Loucy (cell line): ENCODE measurements at regions not wholly inside any gene's neighbourhood (a gene's known extent, or its start where the extent isn't known, plus 50 kb on each side); places are given as distances from the start of the nearest gene placed in this dataset.

Experiments
- H2AFZ ChIP-seq: fragments of 200-600 bp; sonication (generic); 2 replicates; pipeline ENCODE4 v1.6.0; 2016; ENCODE audit warnings: antibody characterized with exemption, mild to moderate bottlenecking, low read length, moderate library complexity
- H3F3A ChIP-seq: fragments of 200-600 bp; 2 replicates; pipeline ENCODE4 v1.6.0; 2016; ENCODE audit warnings: antibody characterized with exemption, low read depth, mild to moderate bottlenecking
- H3K27me3 ChIP-seq: fragments of 200-600 bp; sonication (generic); 2 replicates; pipeline ENCODE4 v1.6.1; 2014; ENCODE audit warnings: low read length, mild to moderate bottlenecking; ENCODE audit not compliant: insufficient read depth, poor library complexity, severe bottlenecking
- H3K36me3 ChIP-seq: fragments of 200-600 bp; sonication (generic); 2 replicates; pipeline ENCODE4 v1.6.1; 2016; ENCODE audit warnings: low read length; ENCODE audit not compliant: insufficient read depth
- H3K4me1 ChIP-seq: fragments of 200-600 bp; sonication (generic); 2 replicates; pipeline ENCODE4 v1.5.1; 2014; ENCODE audit warnings: low read length, mild to moderate bottlenecking; ENCODE audit not compliant: insufficient read depth, poor library complexity, severe bottlenecking
- H3K4me2 ChIP-seq: fragments of 200-600 bp; sonication (generic); 2 replicates; pipeline ENCODE4 v1.6.0; 2014; ENCODE audit warnings: antibody characterized with exemption, low read length, low read depth, mild to moderate bottlenecking; ENCODE audit not compliant: poor library complexity, severe bottlenecking
- H3K4me3 ChIP-seq: fragments of 200-600 bp; sonication (generic); 2 replicates; pipeline ENCODE4 v1.5.1; 2014; ENCODE audit warnings: low read length, mild to moderate bottlenecking, mixed read lengths; ENCODE audit not compliant: poor library complexity, severe bottlenecking
- H3K79me2 ChIP-seq: fragments of 200-600 bp; sonication (generic); 2 replicates; pipeline ENCODE4 v1.6.1; 2014; ENCODE audit warnings: low read length; ENCODE audit not compliant: insufficient read depth
- H3K9ac ChIP-seq: fragments of 200-600 bp; sonication (generic); 2 replicates; pipeline ENCODE4 v1.6.0; 2014; ENCODE audit warnings: mild to moderate bottlenecking, low read depth, low read length, moderate library complexity; ENCODE audit not compliant: poor library complexity, severe bottlenecking
- H3K9me2 ChIP-seq: fragments of 200-600 bp; sonication (generic); replicated peaks from 2 replicates; pipeline ENCODE4 v1.6.1; 2016; ENCODE audit warnings: low read depth, low read length, mixed read lengths
- H3K9me3 ChIP-seq: fragments of 200-600 bp; sonication (generic); 2 replicates; pipeline ENCODE4 v1.6.1; 2014; ENCODE audit warnings: mild to moderate bottlenecking, antibody characterized with exemption, low read length, low read depth; ENCODE audit not compliant: insufficient read depth
- H4K20me1 ChIP-seq: fragments of 200-600 bp; sonication (generic); 2 replicates; pipeline ENCODE4 v1.6.0; 2014; ENCODE audit warnings: antibody characterized with exemption, low read length, mild to moderate bottlenecking; ENCODE audit not compliant: insufficient read depth, poor library complexity, severe bottlenecking
- EZH2phosphoT487 ChIP-seq: fragments of 200-600 bp; IDR thresholded peaks from 2 replicates; pipeline ENCODE4 v1.6.1; 2018; ENCODE audit warnings: antibody characterized with exemption, mild to moderate bottlenecking, moderate library complexity, borderline replicate concordance
- TF ChIP-seq, protein P1 (sequence below): fragments of 200-600 bp; sonication (generic); conservative IDR thresholded peaks from 2 replicates; pipeline ENCODE4 v1.5.1; 2014; ENCODE audit warnings: mild to moderate bottlenecking, antibody characterized with exemption, low read length

DNA sequence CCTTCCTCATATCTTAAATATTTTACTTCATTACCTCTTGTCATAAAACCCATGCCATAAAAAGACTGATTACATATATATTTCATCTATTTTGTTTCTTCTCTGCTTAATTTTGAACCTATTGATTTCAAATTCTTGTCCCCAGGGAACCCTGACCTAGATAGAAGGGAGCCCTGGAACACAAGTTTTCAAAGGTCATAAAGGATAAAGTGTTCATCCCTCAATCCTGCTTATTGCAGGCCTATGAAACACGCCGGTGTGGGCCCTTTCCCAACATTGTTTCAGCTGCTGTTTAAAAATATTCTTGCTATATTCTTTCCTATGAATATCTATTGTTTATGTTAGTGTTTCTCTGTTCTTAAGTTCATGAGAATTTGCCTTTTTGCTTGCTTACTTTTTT is 1389.5 kb upstream of the GBE1 start:
- Histone ChIP-seq H4K20me1 (no peaks in the 10 kb centered on the region), H3K4me2 (no peak overlapping the region), H3K9ac (no peak overlapping the region), H3K4me1 (no peaks in the 10 kb centered on the region), H3K9me2 (no peaks in the 10 kb centered on the region), H3K36me3 (no peaks in the 10 kb centered on the region), H3K9me3 (no peaks in the 10 kb centered on the region), H2AFZ (no peak overlapping the region), H3K27me3 (no peaks in the 10 kb centered on the region), H3K4me3 (no peak overlapping the region), H3F3A (no peaks in the 10 kb centered on the region), H3K79me2 (no peaks in the 10 kb centered on the region)
- TF ChIP-seq EZH2phosphoT487 = no peak
- TF ChIP-seq, protein P1, sequence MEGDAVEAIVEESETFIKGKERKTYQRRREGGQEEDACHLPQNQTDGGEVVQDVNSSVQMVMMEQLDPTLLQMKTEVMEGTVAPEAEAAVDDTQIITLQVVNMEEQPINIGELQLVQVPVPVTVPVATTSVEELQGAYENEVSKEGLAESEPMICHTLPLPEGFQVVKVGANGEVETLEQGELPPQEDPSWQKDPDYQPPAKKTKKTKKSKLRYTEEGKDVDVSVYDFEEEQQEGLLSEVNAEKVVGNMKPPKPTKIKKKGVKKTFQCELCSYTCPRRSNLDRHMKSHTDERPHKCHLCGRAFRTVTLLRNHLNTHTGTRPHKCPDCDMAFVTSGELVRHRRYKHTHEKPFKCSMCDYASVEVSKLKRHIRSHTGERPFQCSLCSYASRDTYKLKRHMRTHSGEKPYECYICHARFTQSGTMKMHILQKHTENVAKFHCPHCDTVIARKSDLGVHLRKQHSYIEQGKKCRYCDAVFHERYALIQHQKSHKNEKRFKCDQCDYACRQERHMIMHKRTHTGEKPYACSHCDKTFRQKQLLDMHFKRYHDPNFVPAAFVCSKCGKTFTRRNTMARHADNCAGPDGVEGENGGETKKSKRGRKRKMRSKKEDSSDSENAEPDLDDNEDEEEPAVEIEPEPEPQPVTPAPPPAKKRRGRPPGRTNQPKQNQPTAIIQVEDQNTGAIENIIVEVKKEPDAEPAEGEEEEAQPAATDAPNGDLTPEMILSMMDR = no peak

DNA sequence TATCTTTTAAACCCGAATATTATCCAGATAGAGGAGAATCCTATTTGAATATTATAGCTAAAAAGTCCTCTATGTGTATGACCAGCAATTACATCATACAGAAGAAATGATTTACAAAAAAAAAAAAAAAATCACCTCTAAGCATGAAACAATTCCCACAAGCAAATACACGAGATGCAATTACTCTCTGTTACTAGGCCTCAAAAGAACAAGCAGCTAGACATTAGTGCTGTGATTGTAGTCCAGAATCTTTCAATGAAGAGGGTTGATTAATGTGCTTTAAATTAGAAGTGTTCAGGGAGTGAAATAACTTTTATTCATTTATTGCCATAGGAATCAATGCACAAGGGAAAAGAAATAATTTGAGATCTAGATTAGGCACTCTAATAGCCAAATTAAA is 1379.5 kb upstream of the GBE1 start:
- Histone ChIP-seq H3K27me3 (no peaks in the 10 kb centered on the region), H4K20me1 (no peaks in the 10 kb centered on the region), H3K9me2 (no peaks in the 10 kb centered on the region), H3K9me3 (no peaks in the 10 kb centered on the region), H3K79me2 (no peaks in the 10 kb centered on the region), H3K4me1 (no peaks in the 10 kb centered on the region), H3K9ac (no peak overlapping the region), H3K4me3 (no peak overlapping the region), H2AFZ (no peak overlapping the region), H3K36me3 (no peaks in the 10 kb centered on the region), H3F3A (no peaks in the 10 kb centered on the region), H3K4me2 (no peak overlapping the region)
- TF ChIP-seq EZH2phosphoT487 = no peak
- TF ChIP-seq, protein P1 = no peak

DNA sequence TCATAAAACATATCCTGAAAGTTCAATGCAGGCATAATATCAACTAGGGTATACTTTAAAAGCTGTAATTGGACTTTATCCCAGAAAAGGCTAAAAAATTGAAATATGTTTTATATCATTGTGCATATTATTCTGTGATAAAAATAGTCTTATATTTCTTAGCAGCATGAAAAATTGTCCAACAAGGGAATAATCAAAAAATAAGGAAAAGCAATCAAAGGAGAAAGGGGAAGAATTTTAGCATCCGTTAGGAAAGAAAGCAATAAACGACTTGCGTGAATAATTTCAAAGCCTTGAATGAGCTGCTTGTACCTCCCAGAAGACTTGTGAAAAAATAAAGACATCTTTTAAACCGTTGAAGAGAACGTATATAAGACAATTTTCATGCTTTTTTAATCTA is 1369.8 kb upstream of the GBE1 start:
- Histone ChIP-seq H3K9me3 (no peaks in the 10 kb centered on the region), H3K4me3 (no peak overlapping the region), H4K20me1 (no peaks in the 10 kb centered on the region), H2AFZ (no peak overlapping the region), H3K4me1 (no peaks in the 10 kb centered on the region), H3F3A (no peaks in the 10 kb centered on the region), H3K79me2 (no peaks in the 10 kb centered on the region), H3K9ac (no peak overlapping the region), H3K36me3 (no peaks in the 10 kb centered on the region), H3K4me2 (no peak overlapping the region), H3K9me2 (no peaks in the 10 kb centered on the region), H3K27me3 (no peaks in the 10 kb centered on the region)
- no peak for TF ChIP-seq EZH2phosphoT487
- TF ChIP-seq, protein P1 = no peak
